Hypothalamus (tissue), 51 donors: ENCODE measurements at regions not wholly inside any gene's neighbourhood (a gene's known extent, or its start where the extent isn't known, plus 50 kb on each side); places are given as distances from the start of the nearest gene placed in this dataset.

Source experiments
- DNase-seq, 51 donors: peaks; one replicate each; lab custom pipeline; 2025; lab: John Stamatoyannopoulos, UW

DNA sequence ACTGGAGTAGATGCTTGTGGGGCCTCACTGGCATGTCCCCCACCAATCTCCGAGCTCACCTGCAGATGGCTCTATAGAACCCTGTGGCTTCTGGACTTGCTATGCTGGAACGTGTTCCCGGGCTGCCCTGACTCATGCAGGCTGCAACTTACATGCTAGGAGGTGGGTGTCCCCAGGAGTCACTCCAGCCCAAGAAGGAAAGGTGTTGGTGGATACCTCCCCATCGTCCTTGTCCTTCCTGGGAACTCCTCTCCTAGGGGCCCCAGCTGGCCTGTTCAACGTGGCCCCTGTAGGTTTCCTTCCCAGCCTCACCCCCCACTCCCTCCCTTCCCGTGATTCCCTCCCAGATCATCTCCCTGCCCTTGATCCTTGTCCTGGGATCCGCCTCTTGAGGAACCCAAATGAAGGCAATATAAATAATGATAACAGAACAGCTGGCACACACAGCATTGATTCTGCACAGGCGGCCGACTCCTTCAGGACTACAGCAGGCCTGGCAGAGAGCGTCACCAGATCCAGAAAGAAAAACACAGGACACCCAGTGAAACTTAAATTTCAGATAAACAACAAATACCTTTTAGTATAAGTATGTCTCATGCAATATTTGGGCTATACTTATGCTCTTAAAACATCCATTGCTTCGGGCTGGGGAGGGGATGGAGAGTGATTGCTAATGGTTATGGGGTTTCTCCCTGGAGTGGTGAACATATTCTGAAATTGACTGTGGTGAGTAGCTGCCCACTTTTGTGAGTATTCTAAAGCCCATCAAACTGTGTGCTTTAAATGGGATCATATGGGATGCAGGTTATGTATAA is 221.1 kb upstream of the GSE1 start:
- no peak for DNase-seq

DNA sequence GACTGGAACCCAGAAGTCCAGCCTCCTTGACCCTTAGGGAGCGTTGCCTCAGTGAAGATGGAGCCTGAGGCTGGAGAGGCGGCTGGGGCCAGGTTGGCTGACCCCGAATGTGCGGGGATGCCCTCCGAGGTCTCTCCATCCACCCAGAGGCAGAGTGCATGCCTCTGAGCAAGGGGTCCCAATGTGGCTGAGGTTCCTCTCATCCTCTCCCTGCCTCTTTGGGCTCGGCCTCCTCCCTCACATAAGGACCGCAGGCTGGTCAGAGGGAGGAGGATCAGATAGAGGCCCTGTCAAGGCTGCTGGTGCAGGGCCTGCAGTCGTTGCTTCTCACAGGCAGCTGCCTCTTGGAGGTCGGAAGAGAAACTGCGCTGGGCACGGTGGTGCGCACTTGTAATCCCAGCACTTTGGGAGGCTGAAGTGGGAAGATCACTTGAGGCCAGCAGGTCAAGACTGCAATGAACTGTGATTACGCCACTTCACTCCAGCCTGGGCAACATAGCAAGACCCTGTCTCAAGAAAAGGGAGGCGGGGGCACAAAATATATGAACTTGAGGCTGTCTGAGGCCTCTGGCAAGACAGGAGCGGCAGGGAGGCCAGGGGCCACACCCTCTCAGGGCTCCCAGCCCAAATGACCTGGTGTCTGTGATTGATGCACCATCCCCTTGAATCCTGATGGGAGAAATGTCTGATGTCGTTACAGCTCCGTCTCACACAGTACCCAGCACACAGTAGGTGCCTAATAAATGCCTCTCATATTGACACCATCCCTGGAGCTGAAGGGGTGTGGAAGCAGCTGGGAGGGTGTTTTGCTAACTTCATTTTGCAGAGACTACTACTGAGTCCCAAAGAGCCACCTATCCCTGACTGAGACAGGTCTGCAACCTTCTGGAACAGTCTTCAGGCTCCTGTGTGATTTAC is 220.1 kb upstream of the GSE1 start:
- DNase-seq, result no peak

DNA sequence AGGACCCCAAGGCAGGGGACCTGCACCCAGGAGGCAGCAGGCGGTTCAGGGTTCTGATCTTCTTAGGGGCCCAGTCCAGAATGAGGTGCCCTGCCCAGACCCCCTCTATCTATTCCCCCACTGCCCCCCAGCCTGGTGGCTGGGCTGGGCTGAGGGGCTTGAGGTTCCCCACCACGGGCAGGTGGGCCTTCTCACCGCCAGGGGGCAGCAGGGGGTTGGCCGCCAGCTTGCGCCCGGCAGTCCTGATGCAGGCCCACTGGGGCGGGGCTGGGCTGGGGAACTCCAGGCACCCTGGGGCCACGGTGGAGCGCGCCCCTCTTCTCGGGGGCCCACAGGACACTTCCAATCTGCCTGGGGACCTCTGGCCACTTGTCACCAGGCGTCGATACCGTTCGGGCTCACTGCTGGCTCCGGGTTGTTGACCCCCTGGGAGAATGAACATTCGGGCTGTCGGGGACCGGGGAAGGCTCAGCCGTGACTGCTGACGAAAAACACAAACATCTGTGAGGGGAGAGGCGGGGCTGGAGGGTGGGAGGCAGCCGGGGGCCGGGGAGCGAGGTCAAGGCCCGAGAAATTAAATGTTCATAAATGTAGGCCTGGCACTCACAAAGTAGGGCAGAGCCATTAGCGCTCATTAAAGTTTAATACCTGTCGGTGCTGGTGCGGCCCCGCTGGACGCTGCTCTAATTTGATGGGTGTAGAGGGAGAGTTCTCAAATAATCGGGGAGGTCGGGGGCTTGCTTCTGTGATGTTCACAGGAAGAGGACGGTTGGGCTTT is 219.3 kb upstream of the GSE1 start:
- DNase-seq, result peak in 7 of 51 donors; percentile 12 to 44 (median 22)

DNA sequence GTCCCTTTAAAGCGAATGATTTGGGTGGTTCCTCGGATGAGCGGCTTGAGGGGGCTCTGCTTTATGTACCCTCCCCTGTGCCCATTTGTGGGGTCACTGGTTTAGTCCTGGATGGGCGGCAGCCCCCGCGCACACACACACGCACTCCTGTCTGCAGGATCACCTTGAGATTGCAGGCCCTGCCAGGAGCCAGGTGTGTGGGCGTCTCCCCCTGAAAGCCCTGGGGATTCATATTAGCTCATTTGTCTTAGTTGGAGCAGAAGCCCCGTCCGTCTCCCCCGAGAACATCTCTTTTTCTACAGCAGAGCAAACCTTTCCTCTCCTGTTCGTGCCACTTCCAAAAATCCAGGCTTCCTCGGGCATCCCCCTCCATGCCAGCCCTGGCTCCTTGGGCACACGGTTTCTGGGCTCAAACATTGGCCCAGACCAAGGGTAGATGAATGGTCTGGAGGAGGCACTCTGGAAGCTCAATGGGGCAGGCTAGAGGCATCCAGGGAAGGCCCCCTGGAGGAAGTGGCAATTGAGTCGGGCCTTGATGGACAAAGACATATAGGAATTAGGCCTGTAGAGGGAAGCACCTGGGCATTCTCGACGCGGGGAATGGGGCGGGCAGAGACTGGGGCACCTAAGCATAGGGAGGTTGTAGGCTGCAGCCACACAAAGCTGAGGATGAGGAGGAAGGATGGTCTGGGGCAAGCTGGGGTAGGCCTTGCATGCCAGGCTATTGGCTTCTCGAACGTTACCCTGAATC is 218.5 kb upstream of the GSE1 start:
- DNase-seq, result no peak

DNA sequence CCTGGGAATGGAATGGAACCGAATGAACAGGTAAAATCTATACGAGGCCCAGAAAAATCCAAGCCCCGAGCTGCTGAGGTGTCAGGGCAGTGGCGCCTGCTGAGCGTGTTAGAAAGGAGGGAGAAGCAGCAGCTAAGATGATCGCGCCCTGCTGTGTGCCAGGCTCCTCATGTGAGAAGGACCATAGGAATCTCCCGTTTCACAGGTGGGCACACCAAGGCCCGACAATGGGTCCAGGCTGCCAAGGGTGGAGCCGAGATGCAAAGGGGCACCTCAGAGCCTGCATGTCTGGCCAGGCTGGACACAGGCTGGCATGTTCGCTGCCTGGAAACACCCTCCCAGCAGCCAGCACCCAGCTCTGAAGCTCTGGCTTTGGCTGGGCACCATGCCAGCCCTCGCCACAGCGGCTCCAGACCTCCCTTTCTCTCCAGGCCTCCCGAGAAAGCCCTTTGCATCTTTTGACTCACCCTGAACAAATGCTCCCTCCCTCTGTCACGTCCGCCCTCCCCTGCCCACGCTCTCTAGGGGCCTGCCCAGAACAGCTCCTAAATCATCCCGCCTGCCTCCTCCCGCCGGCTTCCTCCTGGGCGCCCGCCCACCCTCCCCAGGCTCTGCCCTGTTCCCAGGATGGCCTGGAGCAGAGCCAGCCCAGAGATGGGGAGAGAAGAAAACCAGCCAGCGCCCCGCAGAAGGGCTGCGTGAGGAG is 217.8 kb upstream of the GSE1 start:
- peak in 20 of 51 donors; percentile 5 to 60 (median 34) for DNase-seq

DNA sequence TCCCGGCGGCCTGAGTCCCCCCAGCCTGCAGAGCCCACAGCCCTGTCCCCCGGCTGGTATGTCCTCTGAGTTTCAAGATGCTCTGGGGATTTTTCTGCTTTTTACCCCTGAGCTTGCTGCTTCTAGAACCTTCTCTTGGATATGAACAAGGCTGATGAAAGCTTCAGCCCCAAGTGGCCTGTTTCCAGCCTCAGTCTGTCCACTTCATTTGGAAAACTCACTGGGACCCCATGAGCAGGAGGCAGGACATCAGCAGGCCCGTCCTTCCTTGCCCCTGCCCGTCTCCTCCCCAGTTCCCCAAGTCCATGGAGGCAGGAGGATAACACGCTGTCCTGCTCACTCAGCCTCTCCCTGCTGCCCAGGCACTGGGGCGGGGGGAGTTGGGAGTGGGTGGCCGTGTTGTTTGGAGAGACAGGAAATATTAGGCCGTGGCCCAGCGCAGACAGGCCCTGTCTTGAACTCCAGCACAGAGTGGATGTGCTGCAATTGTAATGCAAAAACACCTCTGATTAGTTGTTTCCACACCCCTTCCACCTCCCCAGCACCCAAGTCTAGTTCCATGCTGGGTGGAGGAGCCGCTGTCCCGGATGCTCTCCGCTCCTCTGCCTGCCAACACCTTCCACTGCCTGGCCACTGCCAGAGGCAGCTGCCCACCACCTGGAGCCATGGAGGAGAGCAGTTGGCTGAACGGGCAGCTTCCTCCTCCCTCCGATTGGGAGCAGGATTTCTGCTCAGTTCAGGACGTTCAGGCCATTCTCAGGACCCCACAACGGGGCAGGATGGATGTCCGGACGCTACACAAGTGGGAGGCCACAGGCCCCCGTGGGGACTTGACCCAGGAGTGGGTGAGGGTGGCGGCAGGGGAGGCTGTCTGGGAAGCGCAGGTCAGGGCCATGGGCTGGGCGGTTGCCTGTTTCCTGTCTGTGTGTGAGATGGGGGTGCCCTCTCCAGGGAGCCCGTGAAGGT is 216.9 kb upstream of the GSE1 start:
- no peak for DNase-seq

DNA sequence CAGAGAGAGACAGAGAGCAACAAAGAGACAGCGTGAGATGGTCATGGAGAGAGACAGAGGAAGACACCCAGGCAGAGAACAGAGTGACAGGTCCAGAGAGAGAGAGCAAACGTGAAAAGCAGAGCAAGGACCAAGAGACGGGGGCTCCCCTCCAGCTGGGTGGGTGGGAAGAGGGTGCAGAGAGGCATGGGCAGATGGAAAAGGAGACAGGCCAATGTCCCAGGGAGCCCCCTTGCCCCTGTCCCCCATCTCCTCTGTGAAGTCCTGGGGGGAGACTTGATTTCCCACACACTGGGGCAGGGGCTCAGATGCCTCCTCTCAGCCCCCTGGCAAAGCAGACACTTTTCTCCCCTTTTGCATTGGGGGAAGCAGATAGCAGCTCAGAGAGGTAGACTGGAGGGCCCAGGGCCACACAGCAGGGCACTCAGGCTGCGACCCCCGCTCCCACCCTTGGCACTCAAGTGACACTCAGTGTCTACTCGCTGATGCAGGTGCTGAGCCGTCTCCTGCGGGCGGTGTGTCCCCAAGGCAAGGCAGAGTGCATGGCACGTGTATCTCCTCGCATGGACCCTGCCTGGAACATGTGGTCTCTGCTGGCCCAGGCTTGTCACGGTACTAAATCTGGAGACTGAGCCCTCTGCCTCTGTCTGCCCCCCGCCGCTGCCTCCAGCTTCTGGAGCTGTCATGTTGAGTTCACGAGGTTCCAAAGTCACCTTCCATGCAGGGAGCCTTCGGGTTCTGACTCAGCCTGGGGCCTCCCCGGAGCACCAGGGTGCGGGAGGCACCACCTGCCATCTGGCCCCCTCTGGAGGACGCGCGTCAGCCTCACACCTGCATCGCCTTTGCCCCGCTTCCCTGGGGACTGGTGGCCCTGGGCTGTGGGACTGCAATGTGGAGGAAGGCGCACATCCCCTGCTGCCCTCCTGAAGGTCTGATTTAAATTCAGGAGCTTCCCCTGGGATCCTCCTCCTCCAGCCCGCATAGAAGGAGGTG is 215.9 kb upstream of the GSE1 start:
- DNase-seq, result no peak

DNA sequence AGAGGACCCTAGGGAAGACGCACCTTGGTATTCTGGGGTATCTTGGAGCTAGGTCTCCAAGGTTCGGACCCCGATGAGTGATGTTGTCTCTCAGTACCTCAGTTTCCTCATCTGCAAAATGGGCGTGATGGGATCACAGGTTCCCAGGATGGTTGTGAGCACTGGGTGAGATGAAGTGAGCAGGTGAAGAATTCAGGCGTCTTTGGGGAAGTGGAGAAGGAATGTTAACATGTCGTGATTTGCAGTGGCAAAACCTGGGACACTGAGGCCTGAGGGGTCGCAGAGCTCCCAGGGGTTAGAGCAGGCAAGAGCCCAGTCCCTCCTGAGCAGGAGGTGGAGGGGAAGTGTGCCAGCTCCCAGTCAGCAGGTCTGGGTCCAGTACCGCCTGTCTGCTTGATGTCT is 215.1 kb upstream of the GSE1 start:
- no peak for DNase-seq

DNA sequence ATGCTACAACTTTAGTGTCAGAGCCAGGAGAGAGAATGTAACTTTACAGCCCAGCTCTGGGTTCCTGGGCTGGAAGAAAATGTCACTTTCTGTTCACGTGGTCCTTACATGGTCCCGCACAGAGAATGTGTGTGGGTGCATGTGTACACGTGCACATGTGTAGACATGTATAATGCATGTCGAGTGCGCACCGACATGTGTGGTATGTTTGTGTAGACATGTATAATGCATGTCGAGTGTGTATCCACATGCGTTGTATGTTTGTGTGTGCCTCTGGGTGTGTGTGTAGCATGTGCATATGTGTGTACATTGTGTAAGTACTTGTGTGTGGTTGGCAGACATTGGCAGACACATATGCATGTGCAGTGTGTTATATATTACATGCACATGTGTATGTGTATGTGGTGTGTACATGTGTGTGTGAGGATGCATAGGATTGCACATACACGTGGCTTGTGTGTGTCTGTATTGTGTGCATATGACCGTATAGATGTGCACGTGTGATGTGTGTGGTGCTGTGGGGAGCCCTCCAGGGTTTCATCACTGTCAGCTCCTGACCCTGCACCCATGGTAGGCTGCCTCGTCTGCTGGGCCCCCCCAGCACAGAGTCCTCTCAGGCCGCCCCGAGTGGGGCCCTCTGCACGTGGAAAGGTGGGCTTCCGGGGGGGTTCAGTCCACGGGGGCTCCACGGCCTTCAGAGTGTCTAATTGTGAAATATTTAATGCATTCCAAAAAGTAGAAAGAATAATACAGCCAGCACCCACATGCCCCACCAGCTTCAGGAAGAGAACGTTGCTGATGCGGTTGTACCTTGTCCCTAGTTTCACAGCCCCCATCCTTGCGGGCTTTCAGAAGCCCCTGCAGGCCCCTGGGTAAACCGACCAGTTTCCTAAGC is 214.2 kb upstream of the GSE1 start:
- DNase-seq, result no peak

DNA sequence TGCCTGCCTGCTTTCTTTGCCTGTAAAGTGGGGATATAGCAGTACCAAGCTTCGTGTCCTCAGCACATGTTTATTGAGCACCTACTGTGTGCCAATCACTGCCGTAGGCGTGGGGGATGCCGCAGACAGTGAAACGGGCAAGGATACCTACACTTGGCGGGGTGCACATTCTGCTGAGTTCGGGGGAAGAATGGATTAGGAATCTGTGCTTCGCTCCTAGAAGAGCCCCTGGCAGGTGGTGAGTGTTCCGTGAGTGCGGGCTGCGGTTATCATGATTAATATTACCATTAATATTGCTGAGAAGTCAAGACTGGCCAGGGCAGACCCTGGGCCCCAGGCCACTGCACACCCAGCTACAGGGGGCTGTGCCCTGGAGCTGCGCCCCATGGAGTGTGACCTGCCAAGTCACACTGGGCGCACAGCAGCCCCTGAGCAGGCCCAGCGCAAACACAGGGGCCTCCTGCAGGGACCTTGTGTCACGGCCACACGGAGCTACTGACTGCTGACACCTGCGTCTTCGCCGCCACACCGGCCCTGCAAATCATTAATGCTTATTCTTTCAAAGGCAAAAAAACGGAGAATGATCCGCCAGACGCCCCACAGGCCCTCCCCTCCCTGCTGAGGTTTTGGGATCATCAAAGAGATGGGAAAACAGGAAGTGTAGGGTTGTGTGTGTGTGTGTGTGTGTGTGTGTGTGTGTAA is 213.4 kb upstream of the GSE1 start:
- no peak for DNase-seq

DNA sequence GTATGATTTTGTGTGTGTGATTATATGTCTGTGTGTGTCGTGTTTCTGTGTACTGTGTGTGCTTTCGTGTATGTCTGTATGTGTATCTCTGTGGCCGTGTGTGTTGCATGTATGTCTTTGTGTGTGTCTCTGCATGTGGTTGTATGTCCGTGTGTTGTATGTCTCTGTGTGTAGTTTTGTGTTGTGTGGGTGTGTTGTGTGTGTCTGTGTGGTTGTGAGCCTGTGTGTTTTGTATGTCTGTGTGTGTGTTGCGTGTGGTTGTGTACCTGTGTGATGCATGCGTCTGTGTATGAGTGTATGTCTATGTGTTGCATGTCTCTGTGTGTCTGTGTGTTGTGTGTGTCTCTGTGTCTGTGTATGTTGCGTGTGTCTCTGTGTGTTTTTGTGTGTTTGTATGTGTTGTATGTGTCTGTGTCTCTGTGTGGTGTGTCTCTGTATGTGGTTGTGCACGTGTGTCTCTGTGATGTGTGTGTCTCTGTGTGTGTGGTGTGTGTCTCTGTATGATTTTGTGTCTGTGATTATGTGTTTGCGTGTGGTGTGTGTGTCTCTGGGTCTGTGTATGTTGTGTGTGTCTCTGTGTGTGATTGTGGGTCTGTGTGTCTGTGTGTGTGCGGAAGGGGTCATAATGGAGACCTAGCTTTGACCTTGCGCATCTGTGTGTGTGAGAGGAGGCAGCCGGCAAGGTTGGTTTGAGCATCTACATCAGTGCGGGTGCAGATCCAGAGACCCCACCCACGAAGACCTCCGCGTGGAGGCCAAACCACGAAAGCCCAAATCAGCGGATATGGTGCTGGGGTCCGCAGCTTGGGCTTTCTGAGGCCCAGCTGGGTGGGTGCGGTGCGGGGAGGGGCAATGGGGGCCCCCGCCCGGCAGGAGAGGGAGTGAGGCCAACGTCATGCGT is 212.6 kb upstream of the GSE1 start:
- DNase-seq, result no peak

DNA sequence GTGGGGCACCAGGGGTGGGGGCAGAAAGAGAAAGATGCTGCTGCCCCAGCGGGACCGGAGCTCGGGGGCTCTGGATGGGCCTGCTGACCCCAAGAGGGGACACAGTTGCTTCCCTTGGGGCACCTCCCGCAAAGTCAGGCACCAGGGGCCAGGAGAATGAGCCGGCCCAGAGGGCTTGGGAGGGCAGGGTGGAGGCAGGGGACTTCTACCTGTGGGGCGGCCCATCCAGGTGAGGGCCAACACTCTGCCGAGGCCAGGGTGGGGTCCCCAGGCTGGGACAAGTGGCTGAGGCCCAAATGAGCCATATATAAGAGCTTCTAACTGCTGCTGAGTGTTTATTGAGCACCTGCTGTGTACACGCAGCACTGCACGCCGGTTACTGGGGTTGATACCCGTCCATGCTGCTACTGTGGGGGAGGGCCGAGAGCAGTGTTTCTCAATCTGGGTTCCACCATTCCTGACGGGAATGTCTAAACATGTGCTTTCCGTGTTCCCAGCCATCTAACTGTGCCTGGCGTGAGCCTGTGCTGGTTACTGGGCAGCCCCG is 211.7 kb upstream of the GSE1 start:
- DNase-seq, result no peak

DNA sequence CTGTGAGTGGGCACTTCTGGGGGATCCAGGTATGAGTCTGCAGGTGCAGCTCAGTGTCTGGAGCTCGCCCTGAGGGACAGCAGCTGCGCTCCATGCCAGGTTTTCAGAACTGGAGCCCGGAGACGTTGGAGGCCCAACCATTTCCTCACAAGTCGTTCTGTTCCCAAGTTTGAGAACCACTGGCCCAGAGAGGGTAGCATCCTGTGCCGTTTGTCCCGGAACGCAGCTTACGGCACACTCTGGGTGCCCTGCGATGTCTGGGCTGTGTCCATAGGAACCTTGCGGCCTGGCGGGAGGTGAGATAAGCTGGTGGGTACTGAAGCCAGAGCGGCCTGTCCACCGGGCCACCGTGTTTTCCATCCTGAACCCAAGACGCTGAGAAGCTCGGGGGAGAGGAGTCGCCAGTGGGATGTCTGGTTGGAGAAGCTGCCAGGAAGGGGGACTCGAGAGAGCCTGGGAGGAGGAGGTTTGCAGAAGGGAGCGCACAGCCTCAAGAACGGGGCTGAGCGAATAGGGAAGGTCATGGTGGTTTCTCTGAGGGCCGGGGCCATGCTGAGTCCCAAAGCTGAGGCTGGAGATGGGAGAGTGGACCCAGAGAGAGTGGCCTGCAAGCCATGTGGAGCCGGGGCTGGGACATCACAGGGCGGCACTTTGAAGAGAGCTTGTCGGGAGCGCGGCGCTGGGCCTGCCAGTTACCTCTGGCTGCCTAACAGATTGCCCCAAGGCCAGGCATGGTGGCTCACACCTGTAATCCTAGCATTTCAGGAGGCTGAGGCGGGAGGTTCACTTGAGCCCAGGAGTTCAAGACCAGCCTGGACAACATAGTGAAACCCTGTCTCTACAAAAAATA is 211.0 kb upstream of the GSE1 start:
- no peak for DNase-seq
